PFSK-1 (cell line): ENCODE measurements at regions not wholly inside any gene's neighbourhood (a gene's known extent, or its start where the extent isn't known, plus 50 kb on each side); places are given as distances from the start of the nearest gene placed in this dataset.

Experiments used
- FOXP2 ChIP-seq: optimal IDR thresholded peaks from 2 replicates; pipeline ENCODE3; 2011; ENCODE audit warnings: borderline replicate concordance, control low read depth, inconsistent platforms; ENCODE audit not compliant: insufficient read depth; ENCODE audit errors: extremely low read length, extremely low read depth
- POLR2AphosphoS5 ChIP-seq: IDR thresholded peaks from 2 replicates; pipeline ENCODE4 v1.6.1; 2012; ENCODE audit warnings: low read depth, mild to moderate bottlenecking, control low read depth, low read length, moderate library complexity
- SIN3A ChIP-seq: IDR thresholded peaks from 2 replicates; pipeline ENCODE4 v1.6.1; 2012; ENCODE audit warnings: mild to moderate bottlenecking, low read length, moderate library complexity, borderline replicate concordance; ENCODE audit not compliant: insufficient read depth
- TAF1 ChIP-seq: IDR thresholded peaks from 2 replicates; pipeline ENCODE4 v1.6.1; 2012; ENCODE audit warnings: low read length, control low read depth, borderline replicate concordance; ENCODE audit not compliant: insufficient read depth
- TF ChIP-seq, protein P1 (sequence below), 2 experiments: IDR thresholded peaks; 2 replicates each; pipeline versions ENCODE4 v1.6.1 to v1.8.0; 2011 to 2012; ENCODE audit warnings: low read depth in 2 of 2, low read length in 2 of 2, control low read depth in 1 of 2, inconsistent platforms in 1 of 2, mild to moderate bottlenecking in 1 of 2, moderate library complexity in 1 of 2; ENCODE audit not compliant: insufficient read depth in 1 of 2

DNA sequence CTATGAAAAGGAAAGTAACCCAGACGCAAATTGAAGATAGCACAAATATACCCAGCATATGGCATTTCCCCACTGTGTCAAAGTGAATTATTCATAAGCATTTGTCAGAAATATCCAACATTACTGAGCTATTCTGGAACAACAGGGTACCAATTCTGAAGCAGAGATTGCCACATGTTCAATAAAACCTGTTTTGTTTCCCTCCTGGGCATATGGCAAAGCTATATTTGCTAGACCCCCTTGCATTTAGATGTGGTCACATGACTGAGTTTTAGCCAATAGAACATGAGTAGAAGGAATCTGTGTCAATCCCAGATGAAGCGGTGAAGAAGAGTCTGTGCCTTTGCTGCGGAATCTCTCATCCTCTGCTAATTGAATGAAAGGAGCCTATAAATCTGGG is 296.4 kb upstream of the DLGAP1 start:
- no peak for TF ChIP-seq TAF1
- TF ChIP-seq POLR2AphosphoS5: no peak
- TF ChIP-seq, protein P1, sequence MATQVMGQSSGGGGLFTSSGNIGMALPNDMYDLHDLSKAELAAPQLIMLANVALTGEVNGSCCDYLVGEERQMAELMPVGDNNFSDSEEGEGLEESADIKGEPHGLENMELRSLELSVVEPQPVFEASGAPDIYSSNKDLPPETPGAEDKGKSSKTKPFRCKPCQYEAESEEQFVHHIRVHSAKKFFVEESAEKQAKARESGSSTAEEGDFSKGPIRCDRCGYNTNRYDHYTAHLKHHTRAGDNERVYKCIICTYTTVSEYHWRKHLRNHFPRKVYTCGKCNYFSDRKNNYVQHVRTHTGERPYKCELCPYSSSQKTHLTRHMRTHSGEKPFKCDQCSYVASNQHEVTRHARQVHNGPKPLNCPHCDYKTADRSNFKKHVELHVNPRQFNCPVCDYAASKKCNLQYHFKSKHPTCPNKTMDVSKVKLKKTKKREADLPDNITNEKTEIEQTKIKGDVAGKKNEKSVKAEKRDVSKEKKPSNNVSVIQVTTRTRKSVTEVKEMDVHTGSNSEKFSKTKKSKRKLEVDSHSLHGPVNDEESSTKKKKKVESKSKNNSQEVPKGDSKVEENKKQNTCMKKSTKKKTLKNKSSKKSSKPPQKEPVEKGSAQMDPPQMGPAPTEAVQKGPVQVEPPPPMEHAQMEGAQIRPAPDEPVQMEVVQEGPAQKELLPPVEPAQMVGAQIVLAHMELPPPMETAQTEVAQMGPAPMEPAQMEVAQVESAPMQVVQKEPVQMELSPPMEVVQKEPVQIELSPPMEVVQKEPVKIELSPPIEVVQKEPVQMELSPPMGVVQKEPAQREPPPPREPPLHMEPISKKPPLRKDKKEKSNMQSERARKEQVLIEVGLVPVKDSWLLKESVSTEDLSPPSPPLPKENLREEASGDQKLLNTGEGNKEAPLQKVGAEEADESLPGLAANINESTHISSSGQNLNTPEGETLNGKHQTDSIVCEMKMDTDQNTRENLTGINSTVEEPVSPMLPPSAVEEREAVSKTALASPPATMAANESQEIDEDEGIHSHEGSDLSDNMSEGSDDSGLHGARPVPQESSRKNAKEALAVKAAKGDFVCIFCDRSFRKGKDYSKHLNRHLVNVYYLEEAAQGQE (IDR thresholded peaks at IDR 0.05; ENCODE audit: insufficient read depth in 1 of 2, low read depth in 2 of 2, low read length in 2 of 2): no peak
- no peak for TF ChIP-seq FOXP2
- no peak for TF ChIP-seq SIN3A

DNA sequence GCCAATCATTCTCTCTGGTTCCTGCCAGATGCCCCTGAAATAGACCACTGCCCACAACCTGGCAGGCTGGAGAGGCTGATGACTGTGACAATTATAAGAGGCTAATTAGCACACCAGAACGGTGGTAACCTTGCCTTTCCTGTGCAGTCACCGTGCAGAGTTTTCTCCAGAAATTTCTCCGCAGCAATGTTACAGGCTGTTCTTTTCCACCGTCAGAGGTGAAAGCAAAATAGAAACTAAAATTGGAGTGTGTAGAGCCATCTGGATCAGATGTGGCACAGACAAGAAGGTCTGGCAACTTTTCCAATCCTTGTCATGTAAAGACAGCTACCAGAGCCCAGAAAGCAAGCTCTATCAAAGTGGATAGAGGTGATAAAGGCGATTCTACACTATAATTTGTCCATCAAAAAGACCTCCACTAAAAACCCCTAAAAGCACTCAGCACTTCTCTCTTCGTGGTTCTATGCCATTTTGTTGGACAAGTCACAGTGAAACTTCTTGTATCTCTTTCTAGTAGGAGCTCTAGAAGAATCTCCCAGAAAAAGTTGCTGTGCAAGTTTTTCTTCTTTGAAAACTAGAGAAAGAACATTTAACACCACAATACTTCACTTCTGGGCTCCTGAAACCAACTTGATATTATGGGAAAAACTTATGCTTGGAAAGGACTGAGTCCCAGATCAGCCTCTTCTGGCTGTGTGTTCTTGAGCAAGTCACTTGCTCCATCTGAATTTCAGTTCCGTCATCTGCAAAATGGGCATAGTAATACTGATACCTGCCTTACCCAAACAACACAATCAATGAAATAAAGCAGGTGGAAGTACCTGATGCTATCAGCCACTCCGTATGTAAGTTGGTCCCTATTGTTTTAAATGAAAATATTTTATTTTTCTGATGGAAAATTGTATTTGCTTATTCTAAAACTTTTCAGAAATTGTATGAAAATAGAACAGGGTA is 295.6 kb upstream of the DLGAP1 start:
- TF ChIP-seq, protein P1 (IDR thresholded peaks at IDR 0.05; ENCODE audit: insufficient read depth in 1 of 2, low read depth in 2 of 2, low read length in 2 of 2): no peak
- TF ChIP-seq SIN3A (no peak), POLR2AphosphoS5 (no peak), TAF1 (no peak), FOXP2 (no peak)

DNA sequence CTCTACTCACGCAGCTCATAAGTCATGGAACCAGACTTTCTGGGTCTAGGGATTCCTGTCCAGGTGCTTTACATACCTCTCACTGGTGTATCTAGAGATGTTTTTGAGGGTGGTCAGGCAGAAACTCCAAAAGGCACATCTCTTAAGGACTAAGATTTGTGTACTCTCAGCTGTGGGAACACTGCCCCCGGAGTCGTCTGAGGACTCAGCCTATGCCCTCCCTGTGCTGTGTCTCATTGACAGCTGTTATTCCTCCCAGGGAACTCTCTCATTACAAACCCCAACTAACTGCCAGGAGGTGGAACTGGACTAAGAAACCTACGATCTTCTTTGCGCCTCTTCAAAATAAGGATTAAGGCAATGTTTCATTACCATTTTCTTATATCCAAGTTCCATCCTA is 293.9 kb upstream of the DLGAP1 start:
- TF ChIP-seq, protein P1 (IDR thresholded peaks at IDR 0.05; ENCODE audit: insufficient read depth in 1 of 2, low read depth in 2 of 2, low read length in 2 of 2): no peak
- TF ChIP-seq SIN3A (no peak), FOXP2 (no peak), TAF1 (no peak), POLR2AphosphoS5 (no peak)

DNA sequence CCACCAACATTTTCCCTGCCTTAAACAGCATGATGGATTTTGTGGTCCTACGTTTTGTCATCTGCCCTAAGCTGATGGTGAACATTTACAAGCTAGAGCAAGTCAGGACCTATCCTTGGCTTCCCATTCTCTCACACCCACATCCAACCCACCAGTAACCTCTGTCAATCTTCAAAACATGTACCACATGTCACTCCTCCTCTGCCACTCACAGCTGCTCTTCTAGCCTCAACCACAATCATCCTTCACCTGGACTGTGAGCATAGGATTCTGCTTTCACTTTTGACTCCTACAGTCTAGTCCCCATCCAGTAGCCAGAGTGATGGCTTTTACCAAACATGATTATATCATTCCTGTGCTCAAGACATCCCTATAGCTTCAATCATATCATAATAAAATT is 279.8 kb upstream of the DLGAP1 start:
- no peak for TF ChIP-seq TAF1
- TF ChIP-seq FOXP2: no peak
- TF ChIP-seq, protein P1 (IDR thresholded peaks at IDR 0.05; ENCODE audit: insufficient read depth in 1 of 2, low read depth in 2 of 2, low read length in 2 of 2): no peak
- no peak for TF ChIP-seq POLR2AphosphoS5
